Suprapubic skin (tissue), 4 donors: ENCODE measurements at regions not wholly inside any gene's neighbourhood (a gene's known extent, or its start where the extent isn't known, plus 50 kb on each side); places are given as distances from the start of the nearest gene placed in this dataset.

Experiments used
- DNase-seq, 2 donors: peaks; one replicate each; pipeline ENCODE4 v3.0.0-alpha.2; 2019; ENCODE audit warnings: low spot score in 2 of 2
- H3K27ac ChIP-seq: fragments of 200-600 bp; sonication (generic); one replicate; pipeline ENCODE4 v1.5.1; 2019
- H3K27me3 ChIP-seq: fragments of 200-600 bp; sonication (generic); one replicate; pipeline ENCODE4 v1.5.1; 2019
- H3K36me3 ChIP-seq: fragments of 200-600 bp; sonication (generic); one replicate; pipeline ENCODE4 v1.5.1; 2019
- H3K4me1 ChIP-seq: fragments of 200-600 bp; sonication (generic); one replicate; pipeline ENCODE4 v1.5.1; 2019
- H3K4me3 ChIP-seq: fragments of 200-600 bp; sonication (generic); one replicate; pipeline ENCODE4 v1.5.1; 2019; ENCODE audit warnings: mild to moderate bottlenecking
- H3K9me3 ChIP-seq: fragments of 200-600 bp; sonication (generic); one replicate; pipeline ENCODE4 v1.5.1; 2019
- CTCF ChIP-seq, 2 donors: fragments of 200-600 bp in 1 of 2; fragments of 450-650 bp in 1 of 2; sonication (generic) in 1 of 2; IDR thresholded peaks; one replicate each; pipeline ENCODE4 v1.5.1; 2016 to 2019; ENCODE audit warnings: antibody characterized with exemption in 2 of 2, mild to moderate bottlenecking in 1 of 2, moderate library complexity in 1 of 2
- EP300 ChIP-seq: sonication (generic); formaldehyde crosslinking; IDR thresholded peaks from one replicate; pipeline ENCODE4 v1.6.1; 2017; ENCODE audit warnings: antibody characterized with exemption
- POLR2A ChIP-seq, 2 donors: fragments of 450-650 bp; IDR thresholded peaks; one replicate each; pipeline ENCODE4 v1.6.1; 2017; ENCODE audit warnings: antibody characterized with exemption in 2 of 2, mild to moderate bottlenecking in 2 of 2, moderate library complexity in 2 of 2
- POLR2AphosphoS5 ChIP-seq, 3 donors: sonication (generic); formaldehyde crosslinking; IDR thresholded peaks; one replicate each; pipeline ENCODE4 v1.6.1; 2017; ENCODE audit warnings: antibody characterized with exemption in 3 of 3
- WGBS: methylation state at CpG from one replicate; pipeline ENCODE4 v1.1.5; 2018; 5-methylcytosine and 5-hydroxymethylcytosine counted together

GRCh38 chr9:74334271-74334670 is 162.9 kb upstream of the RORB start:
- Histone ChIP-seq H3K27ac (no peak overlapping the region), H3K4me1 (no peaks in the 10 kb centered on the region), H3K36me3 (no peaks in the 10 kb centered on the region), H3K27me3 (no peaks in the 10 kb centered on the region), H3K9me3 (no peaks in the 10 kb centered on the region), H3K4me3 (no peak overlapping the region)
- WGBS = 78% methylated on average over 2 of the region's 2 CpGs
- DNase-seq = no peak
- TF ChIP-seq POLR2A (IDR thresholded peaks at IDR 0.05) = no peak
- TF ChIP-seq CTCF (IDR thresholded peaks at IDR 0.05) = no peak
- no peak for TF ChIP-seq POLR2AphosphoS5 (IDR thresholded peaks at IDR 0.05)
- TF ChIP-seq EP300 = no peak

GRCh38 chr9:74336161-74336560 is 161.0 kb upstream of the RORB start:
- no peaks in the 10 kb centered on the region for H3K27me3 ChIP-seq
- WGBS = 35% methylated on average over 1 of the region's 1 CpG
- DNase-seq = no peak
- TF ChIP-seq EP300 (no peak), POLR2A (IDR thresholded peaks at IDR 0.05) (no peak), CTCF (IDR thresholded peaks at IDR 0.05) (no peak), POLR2AphosphoS5 (IDR thresholded peaks at IDR 0.05) (no peak)
- no peaks in the 10 kb centered on the region for H3K4me1 ChIP-seq
- no peaks in the 10 kb centered on the region for H3K9me3 ChIP-seq
- no peak overlapping the region for H3K4me3 ChIP-seq
- H3K36me3 ChIP-seq = no peaks in the 10 kb centered on the region
- no peak overlapping the region for H3K27ac ChIP-seq

- H3K9me3 ChIP-seq = no peaks in the 10 kb centered on the region
- H3K4me3 ChIP-seq = no peak overlapping the region
- no peak overlapping the region for H3K27ac ChIP-seq
- H3K27me3 ChIP-seq = no peaks in the 10 kb centered on the region
- WGBS = 60% methylated on average over 3 of the region's 3 CpGs
- H3K36me3 ChIP-seq = no peaks in the 10 kb centered on the region
- TF ChIP-seq CTCF (IDR thresholded peaks at IDR 0.05) = no peak
- TF ChIP-seq EP300 = no peak
- TF ChIP-seq POLR2AphosphoS5 (IDR thresholded peaks at IDR 0.05) = no peak
- no peak for TF ChIP-seq POLR2A (IDR thresholded peaks at IDR 0.05)
- no peak for DNase-seq
- no peaks in the 10 kb centered on the region for H3K4me1 ChIP-seq
Measured at GRCh38 chr9:74348777-74349176, 148.4 kb upstream of the RORB start.

- Histone ChIP-seq H3K27me3 (no peaks in the 10 kb centered on the region), H3K4me3 (no peak overlapping the region), H3K36me3 (no peaks in the 10 kb centered on the region), H3K9me3 (no peaks in the 10 kb centered on the region), H3K4me1 (no peaks in the 10 kb centered on the region), H3K27ac (no peak overlapping the region)
- 89% methylated on average over 2 of the region's 2 CpGs for WGBS
- DNase-seq = no peak
- TF ChIP-seq POLR2AphosphoS5 (IDR thresholded peaks at IDR 0.05) (no peak), CTCF (IDR thresholded peaks at IDR 0.05) (no peak), EP300 (no peak), POLR2A (IDR thresholded peaks at IDR 0.05) (no peak)
Measured at GRCh38 chr9:74355107-74355506, 142.0 kb upstream of the RORB start.

- H3K4me1 ChIP-seq = no peaks in the 10 kb centered on the region
- H3K27me3 ChIP-seq = no peaks in the 10 kb centered on the region
- TF ChIP-seq POLR2A (IDR thresholded peaks at IDR 0.05) (no peak), EP300 (no peak), CTCF (IDR thresholded peaks at IDR 0.05) (no peak), POLR2AphosphoS5 (IDR thresholded peaks at IDR 0.05) (no peak)
- H3K36me3 ChIP-seq = no peaks in the 10 kb centered on the region
- no peak overlapping the region for H3K27ac ChIP-seq
- no peak overlapping the region for H3K4me3 ChIP-seq
- 33% methylated on average over 2 of the region's 2 CpGs for WGBS
- no peak for DNase-seq
- no peaks in the 10 kb centered on the region for H3K9me3 ChIP-seq
Measured at GRCh38 chr9:74357577-74357976, 139.6 kb upstream of the RORB start.
